ENCODE measurements at regions not wholly inside any gene's neighbourhood (a gene's known extent, or its start where the extent isn't known, plus 50 kb on each side); places are given as distances from the start of the nearest gene placed in this dataset.

DNA sequence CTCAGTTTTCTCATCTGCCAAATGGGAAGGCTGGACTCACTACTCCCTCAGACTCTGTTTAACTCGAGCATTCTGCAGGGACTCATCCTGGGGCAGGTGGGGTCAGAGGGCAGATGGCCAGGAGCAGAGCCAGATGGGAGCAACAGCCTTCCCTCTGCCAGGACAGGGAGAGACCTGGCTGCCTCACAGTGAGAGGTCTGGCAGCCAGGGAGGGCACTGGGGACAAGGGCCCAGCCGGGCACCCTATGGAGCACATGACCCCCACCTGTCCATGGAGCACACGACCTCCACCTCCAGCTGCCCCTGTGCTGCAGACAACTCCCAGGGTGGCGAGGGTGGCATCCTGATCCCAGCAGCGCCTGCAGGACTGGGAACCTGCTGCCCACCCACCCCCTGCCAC, 67.4 kb downstream of the IGLL1 start:
- TF ChIP-seq, protein P1, sequence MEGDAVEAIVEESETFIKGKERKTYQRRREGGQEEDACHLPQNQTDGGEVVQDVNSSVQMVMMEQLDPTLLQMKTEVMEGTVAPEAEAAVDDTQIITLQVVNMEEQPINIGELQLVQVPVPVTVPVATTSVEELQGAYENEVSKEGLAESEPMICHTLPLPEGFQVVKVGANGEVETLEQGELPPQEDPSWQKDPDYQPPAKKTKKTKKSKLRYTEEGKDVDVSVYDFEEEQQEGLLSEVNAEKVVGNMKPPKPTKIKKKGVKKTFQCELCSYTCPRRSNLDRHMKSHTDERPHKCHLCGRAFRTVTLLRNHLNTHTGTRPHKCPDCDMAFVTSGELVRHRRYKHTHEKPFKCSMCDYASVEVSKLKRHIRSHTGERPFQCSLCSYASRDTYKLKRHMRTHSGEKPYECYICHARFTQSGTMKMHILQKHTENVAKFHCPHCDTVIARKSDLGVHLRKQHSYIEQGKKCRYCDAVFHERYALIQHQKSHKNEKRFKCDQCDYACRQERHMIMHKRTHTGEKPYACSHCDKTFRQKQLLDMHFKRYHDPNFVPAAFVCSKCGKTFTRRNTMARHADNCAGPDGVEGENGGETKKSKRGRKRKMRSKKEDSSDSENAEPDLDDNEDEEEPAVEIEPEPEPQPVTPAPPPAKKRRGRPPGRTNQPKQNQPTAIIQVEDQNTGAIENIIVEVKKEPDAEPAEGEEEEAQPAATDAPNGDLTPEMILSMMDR (IDR thresholded peaks at IDR 0.05) = no peak
- TF ChIP-seq POLR2AphosphoS5 (IDR thresholded peaks at IDR 0.05; ENCODE audit: low read depth, low read length) = no peak
